Gastrocnemius medialis (tissue), 4 donors: ENCODE measurements at regions not wholly inside any gene's neighbourhood (a gene's known extent, or its start where the extent isn't known, plus 50 kb on each side); places are given as distances from the start of the nearest gene placed in this dataset.

Experiments used
- ATAC-seq, 2 donors: fragments of 150-250 bp; one replicate each; pipeline ENCODE4 v1.9.1; 2016
- DNase-seq, 2 donors: peaks; one replicate each; pipeline ENCODE4 v3.0.0-alpha.2; 2019
- H3K27ac ChIP-seq, 4 donors: fragments of 200-600 bp; sonication (generic); 1 replicate in 1 of 4; 2 replicates in 3 of 4; pipeline ENCODE4 v1.5.1; 2016 to 2018; ENCODE audit warnings: mild to moderate bottlenecking in 2 of 4, moderate library complexity in 1 of 4
- H3K27me3 ChIP-seq, 3 donors: fragments of 200-600 bp; sonication (generic) in 2 of 3; 1 replicate in 1 of 3; 2 replicates in 2 of 3; pipeline versions ENCODE4 v1.5.1 to v1.6.0; 2016 to 2019; ENCODE audit warnings: mild to moderate bottlenecking in 1 of 3, moderate library complexity in 1 of 3
- H3K36me3 ChIP-seq, 2 donors: fragments of 200-600 bp; sonication (generic) in 1 of 2; one replicate each; pipeline ENCODE4 v1.5.1; 2017 to 2018
- H3K4me1 ChIP-seq, 2 donors: fragments of 200-600 bp; sonication (generic) in 1 of 2; one replicate each; pipeline ENCODE4 v1.5.1; 2016 to 2017; ENCODE audit warnings: mild to moderate bottlenecking in 2 of 2
- H3K4me3 ChIP-seq, 4 donors: fragments of 200-600 bp; sonication (generic) in 3 of 4; 1 replicate in 1 of 4; 2 replicates in 3 of 4; pipeline ENCODE4 v1.5.1; 2016 to 2019; ENCODE audit warnings: mild to moderate bottlenecking in 2 of 4
- H3K9me3 ChIP-seq, 3 donors: fragments of 200-600 bp; sonication (generic) in 2 of 3; 1 replicate in 1 of 3; 2 replicates in 2 of 3; pipeline ENCODE4 v1.5.1; 2016 to 2019
- CTCF ChIP-seq, 5 experiments: fragments of 450-650 bp in 3 of 5; fragments of 200-600 bp in 2 of 5; sonication (generic) in 2 of 5; IDR thresholded peaks in 4 of 5; conservative IDR thresholded peaks in 1 of 5; 1 replicate in 4 of 5; 2 replicates in 1 of 5; pipeline ENCODE4 v1.5.1; 2016 to 2019; ENCODE audit warnings: antibody characterized with exemption in 5 of 5, mild to moderate bottlenecking in 3 of 5, moderate library complexity in 3 of 5
- POLR2A ChIP-seq, 2 donors: fragments of 450-650 bp; IDR thresholded peaks; one replicate each; pipeline ENCODE4 v1.6.1; 2017; ENCODE audit warnings: antibody characterized with exemption in 2 of 2, mild to moderate bottlenecking in 2 of 2, moderate library complexity in 2 of 2
- in situ Hi-C, 4 donors: fragments of 200-750 bp; cut with MboI; loops; one replicate each; pipeline versions ENCODE4 v1.15.0 to v1.8.0; 2017; ENCODE audit warnings: low sequenced_read_pairs in 4 of 4
- intact Hi-C: fragments of 100-400 bp; cut with DNase I; formaldehyde crosslinking; loops from one replicate; pipeline ENCODE4 v1.15.1; 2023; ENCODE audit warnings: low total_unique reads

- no peaks in the 10 kb centered on the region for H3K27me3 ChIP-seq
- TF ChIP-seq POLR2A (IDR thresholded peaks at IDR 0.05) (no peak), CTCF (IDR thresholded peaks at IDR 0.05 in 4 of 5, conservative IDR thresholded peaks at IDR 0.05 in 1 of 5) (no peak)
- no peak for DNase-seq
- intact Hi-C loops = no loop called here
- H3K27ac ChIP-seq = no peak overlapping the region
- H3K4me1 ChIP-seq = no peaks in the 10 kb centered on the region
- no peaks in the 10 kb centered on the region for H3K36me3 ChIP-seq
- no peak overlapping the region for H3K4me3 ChIP-seq
- no peaks in the 10 kb centered on the region for H3K9me3 ChIP-seq
- in situ Hi-C loops = no loop called here
- ATAC-seq = no peak
Observed at GRCh38 chr3:153906366-153906765, 214.8 kb upstream of the ARHGEF26 start.

GRCh38 chr3:153910387-153910786, 210.8 kb upstream of the ARHGEF26 start:
- Histone ChIP-seq H3K27ac (no peak overlapping the region), H3K36me3 (no peaks in the 10 kb centered on the region), H3K9me3 (no peaks in the 10 kb centered on the region), H3K4me1 (no peaks in the 10 kb centered on the region), H3K27me3 (no peaks in the 10 kb centered on the region), H3K4me3 (no peak overlapping the region)
- DNase-seq = no peak
- in situ Hi-C loops (no loop called here), intact Hi-C loops (no loop called here)
- ATAC-seq = no peak
- no peak for TF ChIP-seq CTCF (IDR thresholded peaks at IDR 0.05 in 4 of 5, conservative IDR thresholded peaks at IDR 0.05 in 1 of 5)
- TF ChIP-seq POLR2A (IDR thresholded peaks at IDR 0.05) = no peak

- DNase-seq (no peak), ATAC-seq (no peak)
- in situ Hi-C loops = no loop called here
- Histone ChIP-seq H3K36me3 (no peaks in the 10 kb centered on the region), H3K27ac (no peak overlapping the region), H3K4me1 (no peaks in the 10 kb centered on the region), H3K4me3 (no peak overlapping the region), H3K9me3 (no peaks in the 10 kb centered on the region), H3K27me3 (no peaks in the 10 kb centered on the region)
- TF ChIP-seq CTCF (IDR thresholded peaks at IDR 0.05 in 4 of 5, conservative IDR thresholded peaks at IDR 0.05 in 1 of 5) (no peak), POLR2A (IDR thresholded peaks at IDR 0.05) (no peak)
- intact Hi-C loops = no loop called here
Observed at GRCh38 chr3:153911116-153911515, 210.1 kb upstream of the ARHGEF26 start.

- TF ChIP-seq POLR2A (IDR thresholded peaks at IDR 0.05) (no peak), CTCF (IDR thresholded peaks at IDR 0.05 in 4 of 5, conservative IDR thresholded peaks at IDR 0.05 in 1 of 5) (no peak)
- Histone ChIP-seq H3K27ac (no peak overlapping the region), H3K36me3 (no peaks in the 10 kb centered on the region), H3K9me3 (no peaks in the 10 kb centered on the region), H3K4me3 (no peak overlapping the region), H3K27me3 (no peaks in the 10 kb centered on the region), H3K4me1 (no peaks in the 10 kb centered on the region)
- intact Hi-C loops (no loop called here), in situ Hi-C loops (no loop called here)
- ATAC-seq (no peak), DNase-seq (no peak)
Observed at GRCh38 chr3:153919773-153920172, 201.4 kb upstream of the ARHGEF26 start.

- TF ChIP-seq POLR2A (IDR thresholded peaks at IDR 0.05) = no peak
- TF ChIP-seq CTCF (IDR thresholded peaks at IDR 0.05 in 4 of 5, conservative IDR thresholded peaks at IDR 0.05 in 1 of 5) = no peak
- Histone ChIP-seq H3K27ac (no peak overlapping the region), H3K36me3 (no peaks in the 10 kb centered on the region), H3K4me3 (no peak overlapping the region), H3K4me1 (no peaks in the 10 kb centered on the region), H3K27me3 (no peaks in the 10 kb centered on the region), H3K9me3 (no peaks in the 10 kb centered on the region)
- in situ Hi-C loops (no loop called here), intact Hi-C loops (no loop called here)
- ATAC-seq (no peak), DNase-seq (no peak)
Observed at GRCh38 chr3:153921826-153922225, 199.4 kb upstream of the ARHGEF26 start.
